Ovary (tissue), 7 donors: ENCODE measurements at regions not wholly inside any gene's neighbourhood (a gene's known extent, or its start where the extent isn't known, plus 50 kb on each side); places are given as distances from the start of the nearest gene placed in this dataset.

Experiments used
- DNase-seq, 5 donors: peaks; one replicate each; pipeline ENCODE4 v3.0.0-alpha.2; 2019 to 2020
- H3K27ac ChIP-seq, 2 donors: fragments of 200-600 bp; one replicate each; pipeline versions ENCODE4 v1.5.1 to v1.8.0; 2019 to 2022
- H3K27me3 ChIP-seq: fragments of 200-600 bp; one replicate; pipeline ENCODE4 v1.8.0; 2022
- H3K36me3 ChIP-seq: fragments of 200-600 bp; sonication (generic); one replicate; pipeline ENCODE4 v1.5.1; 2019
- H3K4me1 ChIP-seq: one replicate; pipeline ENCODE4 v1.8.1; 2013; ENCODE audit warnings: mild to moderate bottlenecking, moderate library complexity; ENCODE audit not compliant: insufficient read depth
- H3K4me3 ChIP-seq: fragments of 200-600 bp; sonication (generic); one replicate; pipeline ENCODE4 v1.5.1; 2017
- H3K9me3 ChIP-seq, 2 donors: fragments of 200-600 bp in 1 of 2; sonication (generic) in 1 of 2; one replicate each; pipeline versions ENCODE4 v1.5.1 to v1.8.1; 2013 to 2019; ENCODE audit warnings: mild to moderate bottlenecking in 1 of 2, moderate library complexity in 1 of 2
- EP300 ChIP-seq: sonication (generic); formaldehyde crosslinking; IDR thresholded peaks from one replicate; pipeline ENCODE4 v1.6.1; 2017; ENCODE audit warnings: antibody characterized with exemption
- POLR2A ChIP-seq: fragments of 450-650 bp; IDR thresholded peaks from one replicate; pipeline ENCODE4 v1.6.1; 2017; ENCODE audit warnings: antibody characterized with exemption, mild to moderate bottlenecking, moderate library complexity
- WGBS, 3 donors: extraction: QIAGEN DNeasy Blood & Tissue Kit in 1 of 3; methylation state at CpG; one replicate each; pipeline versions ENCODE4 v1.1.5 to v1.1.7; 2013 to 2017; 5-methylcytosine and 5-hydroxymethylcytosine counted together
- intact Hi-C, 4 donors: fragments of 100-400 bp; cut with DNase I; formaldehyde crosslinking; loops; one replicate each; pipeline versions ENCODE4 v1.11.0 to v1.15.1; 2022 to 2023
- TF ChIP-seq, protein P1 (sequence below), 3 donors: fragments of 450-650 bp in 2 of 3; fragments of 200-600 bp in 1 of 3; IDR thresholded peaks; one replicate each; pipeline versions ENCODE4 v1.5.1 to v1.8.0; 2016 to 2022; ENCODE audit warnings: antibody characterized with exemption in 3 of 3, mild to moderate bottlenecking in 1 of 3
- donor health status: DM: no; HTN: no; CAD: no; lungs with moderate emphysema.
- donor health status: DM: no; HTN: no; CAD: no.
- donor health status: Bipolar disorder and iron deficiency.
- donor health status: DM: no; HTN: no; CAD: no.
- donor health status: DM: yes; HTN: yes; CAD: no.

DNA sequence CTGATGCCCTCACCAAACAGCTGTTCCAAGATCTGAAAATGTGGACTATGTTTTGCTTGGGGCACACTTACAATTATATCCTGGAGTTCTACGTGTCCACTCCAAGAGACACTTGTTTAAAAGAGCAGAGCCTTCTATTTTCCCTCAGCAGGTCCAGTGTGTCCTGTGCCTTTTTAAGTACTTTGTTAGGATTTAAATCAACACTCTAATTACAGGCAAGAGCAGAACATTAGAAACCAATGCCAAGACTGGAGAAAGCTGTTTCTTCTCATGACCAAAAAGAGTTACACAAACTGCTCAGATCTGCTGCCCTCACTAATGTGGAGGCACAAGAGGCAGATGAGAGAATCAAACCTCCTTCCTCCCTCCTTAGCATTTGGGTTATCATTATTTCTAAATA is 452.9 kb downstream of the LMO4 start:
- 35 to 57% (median 46%) methylated on average over 1 of the region's 1 CpG for WGBS, 3 donors
- intact Hi-C loops, result no loop called here
- Histone ChIP-seq H3K4me1 (no peaks in the 10 kb centered on the region), H3K36me3 (no peaks in the 10 kb centered on the region), H3K4me3 (no peak overlapping the region), H3K9me3 (no peaks in the 10 kb centered on the region), H3K27me3 (no peaks in the 10 kb centered on the region), H3K27ac (no peak overlapping the region)
- TF ChIP-seq, protein P1, sequence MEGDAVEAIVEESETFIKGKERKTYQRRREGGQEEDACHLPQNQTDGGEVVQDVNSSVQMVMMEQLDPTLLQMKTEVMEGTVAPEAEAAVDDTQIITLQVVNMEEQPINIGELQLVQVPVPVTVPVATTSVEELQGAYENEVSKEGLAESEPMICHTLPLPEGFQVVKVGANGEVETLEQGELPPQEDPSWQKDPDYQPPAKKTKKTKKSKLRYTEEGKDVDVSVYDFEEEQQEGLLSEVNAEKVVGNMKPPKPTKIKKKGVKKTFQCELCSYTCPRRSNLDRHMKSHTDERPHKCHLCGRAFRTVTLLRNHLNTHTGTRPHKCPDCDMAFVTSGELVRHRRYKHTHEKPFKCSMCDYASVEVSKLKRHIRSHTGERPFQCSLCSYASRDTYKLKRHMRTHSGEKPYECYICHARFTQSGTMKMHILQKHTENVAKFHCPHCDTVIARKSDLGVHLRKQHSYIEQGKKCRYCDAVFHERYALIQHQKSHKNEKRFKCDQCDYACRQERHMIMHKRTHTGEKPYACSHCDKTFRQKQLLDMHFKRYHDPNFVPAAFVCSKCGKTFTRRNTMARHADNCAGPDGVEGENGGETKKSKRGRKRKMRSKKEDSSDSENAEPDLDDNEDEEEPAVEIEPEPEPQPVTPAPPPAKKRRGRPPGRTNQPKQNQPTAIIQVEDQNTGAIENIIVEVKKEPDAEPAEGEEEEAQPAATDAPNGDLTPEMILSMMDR (IDR thresholded peaks at IDR 0.05), result no peak
- TF ChIP-seq POLR2A (no peak), EP300 (no peak)
- no peak for DNase-seq

DNA sequence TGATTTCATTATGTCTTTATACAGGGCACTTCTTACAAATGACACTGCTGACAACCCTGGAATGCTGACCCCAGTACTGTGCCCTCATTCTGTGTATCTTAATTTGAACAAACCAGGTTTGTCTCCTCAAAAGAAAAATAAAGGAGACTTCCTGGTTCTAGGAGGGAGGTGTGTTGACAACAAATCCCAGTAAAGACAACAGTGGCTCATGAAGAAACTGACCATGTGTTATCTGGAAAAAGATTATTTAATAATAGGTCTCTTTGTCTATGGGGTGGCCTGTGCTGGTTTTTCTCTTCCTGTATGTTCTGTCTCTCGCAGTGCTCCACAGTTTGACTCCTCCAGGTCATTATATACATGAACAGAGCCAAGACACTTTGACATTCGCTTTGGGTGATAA is 454.6 kb downstream of the LMO4 start:
- WGBS, 3 donors, result 77 to 84% (median 84%) methylated on average over 2 of the region's 2 CpGs
- Histone ChIP-seq H3K9me3 (no peaks in the 10 kb centered on the region), H3K4me3 (no peak overlapping the region), H3K4me1 (no peaks in the 10 kb centered on the region), H3K27me3 (no peaks in the 10 kb centered on the region), H3K36me3 (no peaks in the 10 kb centered on the region), H3K27ac (no peak overlapping the region)
- intact Hi-C loops, result no loop called here
- TF ChIP-seq POLR2A (no peak), EP300 (no peak)
- TF ChIP-seq, protein P1 (IDR thresholded peaks at IDR 0.05), result no peak
- no peak for DNase-seq

DNA sequence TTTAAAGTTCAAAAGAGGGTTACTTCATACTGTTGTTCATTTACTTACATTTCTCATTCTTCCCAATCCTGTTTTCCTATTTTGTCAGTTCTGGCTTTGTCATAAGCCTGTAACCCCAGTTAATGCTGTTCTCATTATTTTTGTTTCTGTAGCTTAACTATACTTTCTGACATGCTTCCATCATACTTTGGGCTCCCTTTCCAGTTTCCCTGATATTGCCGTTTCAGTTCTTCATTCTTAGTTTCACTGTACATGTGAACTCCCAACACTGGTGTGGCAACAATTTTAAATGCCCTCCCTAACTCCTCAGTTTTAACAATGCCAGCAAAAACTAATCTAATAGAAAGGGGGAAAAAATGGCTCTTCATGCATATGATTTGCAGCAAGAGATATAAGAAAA is 456.7 kb downstream of the LMO4 start:
- Histone ChIP-seq H3K4me1 (no peaks in the 10 kb centered on the region), H3K27me3 (no peaks in the 10 kb centered on the region), H3K4me3 (no peak overlapping the region), H3K27ac (no peak overlapping the region), H3K36me3 (no peaks in the 10 kb centered on the region), H3K9me3 (no peaks in the 10 kb centered on the region)
- TF ChIP-seq EP300, result no peak
- TF ChIP-seq, protein P1 (IDR thresholded peaks at IDR 0.05), result no peak
- WGBS, 3 donors, result 79 to 85% (median 84%) methylated on average over 1 of the region's 1 CpG
- intact Hi-C loops, result no loop called here
- no peak for DNase-seq

DNA sequence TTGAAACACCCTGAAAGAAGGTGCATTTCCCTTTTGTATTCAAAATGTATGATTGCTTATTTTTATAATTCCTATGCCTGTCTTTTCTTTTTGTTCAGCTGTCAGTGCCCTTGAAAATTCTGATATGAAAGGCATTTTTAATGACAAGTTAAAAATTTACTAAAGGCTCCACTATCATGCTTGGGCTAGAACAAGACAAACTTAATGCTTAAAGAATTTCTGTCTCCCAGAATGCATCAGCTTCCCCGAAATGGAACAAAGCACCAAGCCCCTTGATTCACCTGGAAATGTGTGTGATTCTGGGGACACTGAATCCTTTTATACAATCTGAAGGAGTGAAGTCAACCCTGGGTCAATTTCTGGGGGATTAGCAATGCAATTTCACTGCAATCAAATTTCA is 457.5 kb downstream of the LMO4 start:
- H3K9me3 ChIP-seq, result no peaks in the 10 kb centered on the region
- H3K4me1 ChIP-seq, result no peaks in the 10 kb centered on the region
- 74 to 87% (median 83%) methylated on average over 1 of the region's 1 CpG for WGBS, 3 donors
- no peak overlapping the region for H3K27ac ChIP-seq
- no peaks in the 10 kb centered on the region for H3K36me3 ChIP-seq
- no peak overlapping the region for H3K4me3 ChIP-seq
- intact Hi-C loops, result no loop called here
- DNase-seq, result no peak
- H3K27me3 ChIP-seq, result no peaks in the 10 kb centered on the region
- TF ChIP-seq EP300, result no peak
- TF ChIP-seq, protein P1 (IDR thresholded peaks at IDR 0.05), result no peak
- TF ChIP-seq POLR2A, result no peak
